ENCODE measurements at regions not wholly inside any gene's neighbourhood (a gene's known extent, or its start where the extent isn't known, plus 50 kb on each side); places are given as distances from the start of the nearest gene placed in this dataset.

DNA sequence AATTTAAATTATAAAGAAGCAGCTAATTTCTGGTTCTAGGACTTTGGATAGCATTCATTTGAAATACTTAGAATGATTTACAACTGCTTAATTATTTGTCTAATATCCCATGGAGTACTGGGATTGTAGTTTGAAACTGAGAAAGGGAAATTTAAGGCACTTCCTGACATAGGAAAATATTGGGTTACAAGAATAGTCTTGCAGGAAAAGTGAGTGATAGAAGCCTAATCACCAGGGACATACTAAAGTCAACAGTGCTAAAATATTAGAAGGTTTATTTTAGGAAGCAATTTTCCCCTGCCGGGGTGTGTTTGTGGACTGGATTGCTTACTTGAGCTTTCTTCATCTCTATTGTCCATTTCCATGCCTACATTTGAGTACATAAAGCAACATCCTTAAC, 661.6 kb downstream of the ADGRL2 start:
- no peak overlapping the region for H3K4me3 ChIP-seq
- no peaks in the 10 kb centered on the region for H3K9me3 ChIP-seq
- intact Hi-C loops (cut with DNase I) = no loop called here
- TF ChIP-seq POLR2A (IDR thresholded peaks at IDR 0.05) (no peak), POLR2AphosphoS5 (IDR thresholded peaks at IDR 0.05) (no peak), EP300 (IDR thresholded peaks at IDR 0.05) (no peak), CTCF (IDR thresholded peaks at IDR 0.05) (no peak)
- H3K27ac ChIP-seq = no peak overlapping the region
- H3K27me3 ChIP-seq = no peaks in the 10 kb centered on the region
- H3K4me1 ChIP-seq = peaks cover 0 to 17% (median 14%) of the 10 kb centered on the region in 4 donors
- H3K36me3 ChIP-seq = no peaks in the 10 kb centered on the region
- WGBS, 2 donors = 42 to 48% methylated on average over 1 of the region's 1 CpG
- DNase-seq = no peak

GRCh38 chr1:82455342-82455741, 654.6 kb downstream of the ADGRL2 start:
- intact Hi-C loops (cut with DNase I) = no loop called here
- Histone ChIP-seq H3K27ac (no peak overlapping the region), H3K4me3 (no peak overlapping the region), H3K27me3 (no peaks in the 10 kb centered on the region), H3K4me1 (no peaks in the 10 kb centered on the region), H3K9me3 (peaks cover 0 to 9% (median 3%) of the 10 kb centered on the region in 4 donors), H3K36me3 (no peaks in the 10 kb centered on the region)
- TF ChIP-seq POLR2A (IDR thresholded peaks at IDR 0.05) (no peak), POLR2AphosphoS5 (IDR thresholded peaks at IDR 0.05) (no peak), EP300 (IDR thresholded peaks at IDR 0.05) (no peak)
- DNase-seq = no peak
- WGBS, 2 donors = 43 to 55% methylated on average over 1 of the region's 1 CpG

- Histone ChIP-seq H3K9me3 (peaks cover 0 to 9% (median 3%) of the 10 kb centered on the region in 4 donors), H3K4me3 (no peak overlapping the region), H3K27ac (no peak overlapping the region), H3K27me3 (no peaks in the 10 kb centered on the region), H3K4me1 (no peaks in the 10 kb centered on the region), H3K36me3 (no peaks in the 10 kb centered on the region)
- TF ChIP-seq EP300 (IDR thresholded peaks at IDR 0.05) = no peak
- TF ChIP-seq POLR2A (IDR thresholded peaks at IDR 0.05) = no peak
- no peak for TF ChIP-seq POLR2AphosphoS5 (IDR thresholded peaks at IDR 0.05)
- no peak for TF ChIP-seq CTCF (IDR thresholded peaks at IDR 0.05)
- WGBS, 2 donors = 68 to 94% methylated on average over 3 of the region's 3 CpGs
- intact Hi-C loops (cut with DNase I) = no loop called here
- no peak for DNase-seq
These were observed 653.7 kb downstream of the ADGRL2 start for GRCh38 chr1:82454431-82454830.

DNA sequence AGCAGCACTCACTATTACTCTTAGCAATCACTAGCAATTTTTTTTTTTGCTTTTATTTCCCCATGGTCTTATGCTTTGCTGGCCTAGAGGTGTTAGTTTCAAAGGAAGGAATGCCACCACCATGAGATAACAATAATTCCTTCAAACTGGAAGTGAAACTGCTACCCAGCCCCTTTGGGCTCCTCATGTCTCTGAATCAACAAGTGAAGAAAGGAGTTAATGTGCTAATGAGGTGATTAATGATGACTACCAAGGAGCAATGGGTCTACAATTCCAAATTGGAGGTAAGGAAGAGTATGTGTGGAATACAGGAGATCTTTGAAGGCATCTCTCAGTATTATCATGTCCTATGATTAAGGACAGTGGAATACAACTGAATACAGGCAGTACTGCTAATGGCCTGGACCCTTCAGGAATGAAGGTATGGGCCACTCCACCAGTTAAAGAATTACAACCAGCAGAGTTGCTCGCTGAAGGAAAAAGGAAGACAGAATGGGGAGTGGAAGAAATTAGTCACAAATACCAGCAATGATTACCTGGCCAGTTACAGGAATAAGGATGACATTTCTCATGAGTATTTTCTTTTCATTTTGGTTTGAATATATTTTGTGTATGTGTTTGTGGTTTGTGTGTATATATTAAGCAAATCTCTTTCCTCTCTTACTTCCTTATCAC, 652.9 kb downstream of the ADGRL2 start:
- WGBS, 2 donors = 89 to 90% methylated on average over 1 of the region's 1 CpG
- H3K4me1 ChIP-seq = no peaks in the 10 kb centered on the region
- H3K36me3 ChIP-seq = no peaks in the 10 kb centered on the region
- no peak overlapping the region for H3K4me3 ChIP-seq
- H3K27ac ChIP-seq = no peak overlapping the region
- intact Hi-C loops (cut with DNase I) = no loop called here
- peaks cover 0 to 9% (median 3%) of the 10 kb centered on the region in 4 donors for H3K9me3 ChIP-seq
- no peaks in the 10 kb centered on the region for H3K27me3 ChIP-seq
- DNase-seq = no peak
- TF ChIP-seq POLR2AphosphoS5 (IDR thresholded peaks at IDR 0.05) = no peak
- no peak for TF ChIP-seq EP300 (IDR thresholded peaks at IDR 0.05)
- TF ChIP-seq POLR2A (IDR thresholded peaks at IDR 0.05) = no peak
- no peak for TF ChIP-seq CTCF (IDR thresholded peaks at IDR 0.05)

- peaks cover 0 to 9% (median 3%) of the 10 kb centered on the region in 4 donors for H3K9me3 ChIP-seq
- intact Hi-C loops (cut with DNase I) = no loop called here
- no peaks in the 10 kb centered on the region for H3K36me3 ChIP-seq
- no peaks in the 10 kb centered on the region for H3K4me1 ChIP-seq
- H3K27me3 ChIP-seq = no peaks in the 10 kb centered on the region
- no peak for DNase-seq
- no peak overlapping the region for H3K4me3 ChIP-seq
- TF ChIP-seq POLR2A (IDR thresholded peaks at IDR 0.05) (no peak), CTCF (IDR thresholded peaks at IDR 0.05) (no peak), EP300 (IDR thresholded peaks at IDR 0.05) (no peak), POLR2AphosphoS5 (IDR thresholded peaks at IDR 0.05) (no peak)
- H3K27ac ChIP-seq = no peak overlapping the region
These were observed 651.4 kb downstream of the ADGRL2 start for GRCh38 chr1:82452096-82452495.
